ENCODE measurements at regions not wholly inside any gene's neighbourhood (a gene's known extent, or its start where the extent isn't known, plus 50 kb on each side); places are given as distances from the start of the nearest gene placed in this dataset.

GRCh38 chr5:27290172-27290571 is 251.8 kb upstream of the CDH9 start:
- no peak for DNase-seq

DNA sequence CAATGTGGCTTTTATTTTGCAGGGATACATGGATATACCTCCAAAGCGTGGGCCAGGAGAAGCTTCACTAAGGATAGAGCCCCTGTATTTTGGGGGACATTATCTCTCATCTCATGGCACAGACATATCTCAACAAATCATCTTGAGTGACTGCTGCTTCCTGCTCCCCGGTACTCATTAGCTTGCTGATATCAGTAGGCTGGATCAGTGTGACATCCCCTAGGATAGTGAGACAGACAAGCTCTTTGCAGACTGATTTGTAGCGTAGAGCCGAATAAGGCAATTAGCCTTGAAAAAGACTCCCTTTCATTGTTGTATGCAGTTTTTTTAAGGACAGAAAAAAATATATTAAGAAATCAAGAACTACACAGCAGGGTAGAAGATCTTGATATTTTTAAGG is 237.7 kb upstream of the CDH9 start:
- DNase-seq: no peak

DNA sequence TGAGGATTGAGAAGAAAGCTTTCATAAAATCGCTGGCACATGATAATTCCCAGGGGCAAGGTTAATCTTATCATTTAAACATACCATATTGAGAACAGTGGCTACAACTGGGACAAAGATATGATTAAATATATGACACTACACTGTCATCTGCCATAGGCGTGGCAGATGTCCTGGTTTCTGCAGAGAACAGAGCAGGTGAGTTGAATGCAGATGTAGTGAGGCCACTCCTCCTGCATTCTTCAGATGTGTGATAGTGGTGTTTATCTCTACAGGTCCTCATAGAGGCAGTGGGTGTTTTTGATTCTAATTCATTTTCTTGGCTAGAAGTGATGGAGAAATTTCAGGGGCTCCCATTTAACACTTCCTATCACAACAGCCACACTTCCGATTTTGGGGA is 237.0 kb upstream of the CDH9 start:
- DNase-seq: no peak

DNA sequence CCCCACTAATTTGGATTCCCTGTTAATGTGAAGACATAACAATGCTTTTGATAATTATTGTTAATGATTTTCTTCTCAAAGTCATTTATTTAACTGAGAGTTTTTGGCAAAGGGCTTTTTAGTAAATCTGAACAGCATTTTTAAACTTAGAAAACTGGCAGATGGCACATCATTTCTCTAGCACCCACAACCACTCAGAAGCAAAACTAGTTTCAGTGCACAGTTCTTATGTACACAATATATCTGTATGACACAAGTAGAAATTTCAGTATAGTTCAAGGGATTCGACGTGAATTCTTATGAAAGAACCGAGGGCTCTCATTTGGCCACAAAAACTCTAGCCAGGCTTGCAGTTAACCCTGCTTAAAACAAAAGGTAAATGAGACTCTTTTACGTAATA is 231.4 kb upstream of the CDH9 start:
- DNase-seq: no peak

GRCh38 chr5:27267209-27267824 is 228.9 kb upstream of the CDH9 start:
- no peak for DNase-seq

DNA sequence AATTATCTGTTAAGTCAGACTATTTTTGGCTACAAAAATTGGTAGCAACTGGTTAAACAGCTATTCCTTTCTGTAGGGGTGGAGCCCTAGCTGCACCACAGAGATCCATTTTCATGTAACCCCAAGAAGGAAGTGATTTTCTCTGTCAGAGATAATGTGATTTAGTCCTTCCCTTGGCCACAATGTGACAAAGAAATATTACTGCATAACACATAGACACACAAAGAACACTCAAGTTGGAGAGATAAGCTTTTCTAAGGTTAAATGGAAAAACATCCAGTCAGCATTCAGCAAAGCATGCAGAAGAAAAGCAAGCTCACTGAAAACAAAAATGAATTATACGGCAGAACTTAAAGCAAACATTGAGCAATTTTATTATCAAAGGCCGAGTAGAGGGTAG is 227.8 kb upstream of the CDH9 start:
- no peak for DNase-seq

GRCh38 chr5:27257696-27258095 is 219.3 kb upstream of the CDH9 start:
- no peak for DNase-seq

DNA sequence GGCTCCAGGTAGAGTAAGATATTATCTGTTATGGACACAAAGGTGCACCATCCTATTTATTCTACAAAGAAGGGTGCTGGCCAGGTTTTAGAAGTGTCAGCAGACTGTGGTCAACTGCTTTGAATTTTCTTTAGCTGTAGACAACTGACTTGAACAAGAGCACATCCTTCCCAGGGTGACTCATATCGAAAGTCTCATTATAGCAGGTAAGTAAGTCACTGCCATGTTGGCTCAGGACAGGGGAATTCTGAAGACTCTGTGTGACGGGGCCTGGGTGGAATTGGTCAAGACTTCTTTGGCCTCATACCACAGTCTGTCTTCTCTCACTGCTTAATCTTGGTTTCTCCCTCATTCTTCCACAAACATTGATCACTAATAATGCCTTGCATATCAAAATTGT is 214.5 kb upstream of the CDH9 start:
- DNase-seq: no peak

DNA sequence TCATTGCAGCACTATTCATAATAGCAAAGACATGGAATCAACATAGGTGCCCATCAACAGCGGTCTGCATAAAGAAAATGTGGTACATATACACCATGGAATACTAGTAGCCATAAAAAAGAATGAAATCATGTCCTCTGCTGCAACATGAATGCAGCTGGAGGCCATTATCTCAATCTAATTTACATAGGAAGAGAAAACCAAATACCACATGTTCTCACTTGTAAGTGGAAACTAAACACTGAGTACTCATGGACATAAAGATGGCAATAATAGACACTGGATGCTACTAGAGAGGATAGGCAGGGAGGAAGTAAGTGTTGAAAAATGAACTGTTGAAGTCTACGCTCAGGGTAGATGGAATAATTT is 203.9 kb upstream of the CDH9 start:
- no peak for DNase-seq

GRCh38 chr5:27241564-27242257 is 203.3 kb upstream of the CDH9 start:
- no peak for DNase-seq

DNA sequence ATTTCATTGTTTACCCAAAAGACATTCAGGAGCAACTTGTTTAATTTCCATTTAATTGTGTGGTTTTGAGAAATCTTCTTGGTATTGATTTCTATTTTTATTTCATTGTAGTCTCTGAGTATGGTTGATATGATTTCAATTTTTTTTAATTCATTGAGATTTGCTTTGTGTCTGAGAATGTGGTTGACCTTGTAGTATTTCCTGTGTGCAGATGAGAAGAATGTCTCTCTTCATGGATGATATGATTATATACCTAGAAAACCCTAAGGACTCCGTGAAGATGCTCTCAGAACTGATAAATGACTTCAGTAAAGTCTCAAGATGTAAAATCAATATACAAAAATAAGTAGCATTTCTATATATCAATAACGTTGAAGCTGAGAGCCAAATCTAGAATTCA is 202.4 kb upstream of the CDH9 start:
- no peak for DNase-seq

DNA sequence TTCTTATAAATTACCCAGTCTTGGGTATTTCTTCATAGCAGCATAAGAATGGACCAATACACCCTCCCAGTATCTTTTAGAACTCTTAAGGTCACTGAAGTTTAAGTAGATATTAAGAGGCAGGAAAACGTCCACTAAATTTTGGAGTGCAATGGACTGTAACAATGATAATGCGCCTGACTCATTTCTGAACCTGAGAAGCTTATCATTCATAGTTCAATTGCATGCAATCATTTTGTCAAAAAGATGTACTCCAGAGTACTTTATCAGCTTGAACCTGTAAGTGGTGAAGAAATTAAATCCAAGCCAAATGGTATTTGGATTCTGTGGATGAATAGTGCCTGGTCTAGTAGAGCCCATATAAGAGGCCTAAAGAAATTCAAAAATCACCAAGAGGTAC is 196.5 kb upstream of the CDH9 start:
- no peak for DNase-seq

- no peak for DNase-seq
Measured at GRCh38 chr5:27221410-27221809, 183.0 kb upstream of the CDH9 start.

GRCh38 chr5:27220752-27221151 is 182.4 kb upstream of the CDH9 start:
- DNase-seq: no peak

DNA sequence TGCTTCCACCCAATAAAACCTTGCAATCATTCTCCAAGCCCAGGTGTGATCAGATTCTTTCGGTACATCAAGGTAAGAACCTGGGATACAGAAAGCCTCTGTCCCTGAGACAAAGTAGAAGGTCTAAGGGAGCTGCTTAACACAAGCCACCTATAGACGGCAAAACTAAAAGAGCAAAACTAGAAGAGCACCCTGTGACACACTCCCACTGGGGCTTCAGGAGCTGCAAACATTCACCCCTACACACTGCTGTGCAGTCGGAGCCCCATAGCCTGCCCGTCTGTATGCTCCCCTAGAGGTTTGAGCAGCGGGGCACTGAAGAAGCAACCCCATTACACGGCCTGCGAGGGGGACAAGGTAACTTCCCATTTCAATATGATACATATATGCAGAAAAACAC is 179.6 kb upstream of the CDH9 start:
- no peak for DNase-seq

DNA sequence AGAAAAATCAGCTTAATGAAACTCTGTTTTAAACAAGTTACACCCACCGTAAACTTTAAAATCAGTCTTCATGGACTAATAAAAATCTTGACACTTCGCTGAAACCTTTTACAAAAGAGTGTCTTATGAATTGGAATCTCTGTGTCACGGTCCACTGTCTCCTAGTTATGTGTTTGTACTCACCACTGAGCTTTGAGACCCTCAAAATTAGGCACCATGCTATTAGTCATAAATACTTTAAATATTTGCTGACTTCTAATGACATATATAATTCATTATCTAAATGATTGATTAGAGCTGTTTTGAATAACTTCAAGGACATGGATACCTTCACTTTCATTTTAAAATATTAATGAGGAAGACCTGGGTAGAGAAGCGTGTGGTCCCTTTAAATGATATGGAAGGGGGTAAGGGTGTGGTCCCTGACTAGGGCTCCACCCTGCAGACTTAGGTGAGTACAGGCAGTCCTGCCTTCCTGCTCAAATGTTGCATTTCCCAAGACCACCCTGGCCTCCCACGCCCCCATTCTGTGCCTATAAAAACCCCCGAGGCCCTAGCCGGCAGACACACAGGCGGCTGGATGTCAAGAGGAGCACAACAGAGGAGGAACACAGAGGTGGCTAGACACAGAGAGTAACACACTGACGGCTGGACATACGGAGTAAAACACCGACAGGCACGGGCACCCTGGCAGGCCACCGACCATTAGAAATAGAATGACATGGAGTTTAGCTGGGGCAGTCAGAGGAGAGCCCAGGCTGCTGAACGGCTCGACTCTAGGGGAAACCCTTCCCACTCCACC is 179.0 kb upstream of the CDH9 start:
- no peak for DNase-seq

DNA sequence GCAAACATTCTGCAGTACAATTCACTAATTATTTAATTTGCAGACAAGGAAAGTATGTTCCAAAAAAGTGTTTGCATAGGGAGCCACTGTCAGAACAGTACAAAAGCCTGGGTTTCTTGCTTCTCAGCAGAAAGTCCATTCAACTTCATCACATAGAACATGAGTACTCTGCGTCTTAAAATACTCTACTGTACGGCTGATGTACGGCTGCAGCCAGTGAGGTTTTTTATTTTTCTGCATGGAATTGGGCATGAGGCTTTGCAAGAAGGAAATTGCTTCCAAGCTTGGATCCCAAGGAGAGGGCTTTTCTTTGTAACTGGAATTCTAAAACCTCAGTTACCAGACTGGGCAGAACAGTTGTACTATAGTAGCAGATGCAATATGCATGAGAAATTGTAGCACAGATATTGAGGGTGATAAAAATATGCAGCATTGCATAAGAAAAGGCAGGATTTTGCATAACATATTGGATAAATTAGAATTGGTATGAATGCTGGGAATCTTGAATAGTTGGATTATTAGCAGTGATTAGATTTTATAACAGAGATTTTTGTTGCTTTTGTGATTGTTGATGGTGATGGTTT is 178.1 kb upstream of the CDH9 start:
- no peak for DNase-seq

DNA sequence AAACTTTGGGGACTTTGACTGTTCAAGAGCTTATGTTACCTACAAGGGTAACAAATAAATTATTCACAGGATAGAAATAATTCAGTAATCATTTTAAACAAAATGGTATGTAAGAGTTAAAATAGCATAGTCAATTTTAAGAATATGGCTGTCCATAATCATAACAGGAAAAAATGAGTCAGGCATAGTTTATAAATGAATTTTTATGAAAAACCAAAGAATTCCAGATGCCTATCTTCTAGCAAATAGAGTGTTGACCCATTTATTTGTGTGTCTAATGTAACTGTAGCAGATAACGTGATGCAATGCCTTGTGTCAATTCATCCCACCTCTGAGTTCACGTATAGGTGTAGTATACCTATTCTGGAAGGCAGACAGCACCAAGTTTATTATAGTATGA is 169.7 kb upstream of the CDH9 start:
- no peak for DNase-seq

DNA sequence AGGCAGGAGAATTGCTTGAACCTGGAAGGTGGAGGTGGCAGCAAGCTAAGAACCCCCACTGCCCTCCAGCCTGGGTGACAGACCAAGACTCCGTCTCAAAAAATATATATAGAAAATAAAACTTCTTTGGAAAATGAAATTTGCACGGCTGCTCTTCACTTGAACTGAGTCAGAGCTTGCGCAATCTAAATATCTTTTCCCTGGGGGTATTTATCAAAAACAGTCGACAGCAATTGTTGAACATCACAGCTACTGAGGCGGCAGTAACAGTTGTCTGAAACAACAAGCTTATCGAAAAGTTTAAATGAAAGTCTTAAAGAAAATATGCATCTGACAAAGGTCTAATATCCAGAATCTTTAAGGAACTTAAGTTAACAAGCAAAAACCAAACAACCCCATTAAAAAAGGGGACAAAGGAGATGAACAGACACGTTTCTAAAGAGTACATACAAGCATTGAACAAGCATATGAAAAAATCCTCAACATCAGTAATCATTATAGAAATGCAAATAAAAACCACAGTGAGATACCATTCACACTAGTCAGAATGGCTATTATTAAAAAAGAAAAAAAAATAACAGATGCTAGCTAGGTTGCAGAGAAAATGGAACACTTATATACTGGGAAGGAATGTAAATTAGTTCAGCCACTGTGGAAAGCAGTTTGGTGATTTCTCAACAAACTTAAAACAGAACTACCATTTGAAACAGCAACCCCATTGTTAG is 153.6 kb upstream of the CDH9 start:
- DNase-seq: no peak

DNA sequence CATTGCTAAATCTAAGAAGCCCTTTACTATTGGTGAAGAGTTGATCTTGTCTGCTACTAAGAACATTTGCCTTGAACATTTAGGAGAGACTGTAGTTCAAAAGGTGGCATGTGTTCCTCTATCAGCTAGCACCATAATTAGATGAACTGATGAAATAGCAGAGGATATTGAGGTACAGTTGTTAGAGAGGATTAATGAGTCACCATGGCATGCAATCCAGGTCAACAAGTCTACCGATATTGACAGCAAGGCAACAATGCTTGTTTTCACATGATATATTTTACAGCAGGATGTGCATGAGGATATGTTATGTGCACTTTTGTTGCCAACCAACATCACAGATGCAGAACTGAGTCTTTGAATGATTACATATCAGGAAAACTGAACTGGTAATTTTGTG is 134.3 kb upstream of the CDH9 start:
- DNase-seq: no peak

DNA sequence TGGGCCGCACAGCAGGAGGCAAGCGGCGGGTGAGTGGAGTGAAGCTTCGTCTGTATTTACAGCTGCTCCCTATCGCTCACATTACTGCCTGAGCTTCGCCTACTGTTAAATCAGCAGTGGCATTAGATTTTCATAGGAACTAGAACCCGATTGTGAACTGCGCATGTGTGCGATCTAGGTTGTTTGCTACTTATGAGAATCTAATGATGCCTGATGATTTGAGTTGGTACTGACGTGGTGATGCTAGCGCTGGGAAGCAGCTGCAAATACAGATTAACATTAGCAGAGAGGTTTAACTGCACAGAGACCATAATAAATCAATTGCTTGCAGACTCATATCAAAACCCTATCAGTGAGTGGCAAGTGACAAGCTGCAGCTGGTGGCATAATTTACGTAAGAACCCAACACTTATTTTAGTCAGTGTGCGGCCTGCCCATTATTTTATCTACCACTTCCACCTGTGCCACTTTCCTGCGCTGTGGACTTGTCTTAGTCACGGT is 133.4 kb upstream of the CDH9 start:
- no peak for DNase-seq

DNA sequence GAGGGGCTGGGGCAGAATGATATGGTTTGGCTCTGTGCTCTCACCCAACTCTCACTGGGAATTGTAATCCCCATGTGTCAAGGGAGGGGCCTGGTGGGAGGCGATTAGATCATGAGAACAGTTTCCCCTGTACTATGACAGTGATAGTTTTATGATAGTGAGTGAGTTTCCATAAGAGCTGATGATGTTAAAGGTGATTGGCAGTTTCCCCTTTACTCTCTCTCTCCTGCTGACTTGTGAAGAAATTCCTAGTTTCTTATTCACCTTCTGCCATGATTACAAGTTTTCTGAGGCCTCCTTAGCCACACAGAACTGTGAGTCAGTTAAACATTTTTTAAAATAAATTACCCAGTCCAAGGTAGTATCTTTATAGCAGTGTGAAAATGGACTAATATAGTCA is 120.4 kb upstream of the CDH9 start:
- no peak for DNase-seq

DNA sequence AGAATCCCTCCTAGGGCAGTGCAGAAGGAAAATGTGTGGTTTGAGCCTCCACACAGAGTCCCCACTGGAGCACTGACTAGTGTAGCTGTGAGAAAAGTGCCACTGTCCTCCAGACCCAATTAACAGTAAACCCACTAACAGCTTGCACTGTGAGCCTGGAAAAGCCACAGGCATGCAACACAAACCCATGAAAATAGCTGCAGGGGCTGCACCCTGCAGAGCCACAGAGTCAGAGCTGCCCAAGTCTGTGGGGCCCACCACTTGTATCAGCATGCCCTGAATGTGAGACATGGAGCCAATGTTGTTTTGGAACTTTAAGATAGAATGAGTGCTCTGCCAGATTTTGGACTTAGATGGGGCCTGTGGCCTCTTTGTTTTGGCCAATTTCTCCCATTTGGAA is 119.8 kb upstream of the CDH9 start:
- DNase-seq: no peak
